NOMO-1 (cell line): ENCODE measurements at regions not wholly inside any gene's neighbourhood (a gene's known extent, or its start where the extent isn't known, plus 50 kb on each side); places are given as distances from the start of the nearest gene placed in this dataset.

ENCODE experiments used
- DNase-seq, 2 experiments: peaks; one replicate each; lab custom pipeline; 2025; ENCODE audit not compliant: unreplicated experiment in 2 of 2; lab: John Stamatoyannopoulos, UW

DNA sequence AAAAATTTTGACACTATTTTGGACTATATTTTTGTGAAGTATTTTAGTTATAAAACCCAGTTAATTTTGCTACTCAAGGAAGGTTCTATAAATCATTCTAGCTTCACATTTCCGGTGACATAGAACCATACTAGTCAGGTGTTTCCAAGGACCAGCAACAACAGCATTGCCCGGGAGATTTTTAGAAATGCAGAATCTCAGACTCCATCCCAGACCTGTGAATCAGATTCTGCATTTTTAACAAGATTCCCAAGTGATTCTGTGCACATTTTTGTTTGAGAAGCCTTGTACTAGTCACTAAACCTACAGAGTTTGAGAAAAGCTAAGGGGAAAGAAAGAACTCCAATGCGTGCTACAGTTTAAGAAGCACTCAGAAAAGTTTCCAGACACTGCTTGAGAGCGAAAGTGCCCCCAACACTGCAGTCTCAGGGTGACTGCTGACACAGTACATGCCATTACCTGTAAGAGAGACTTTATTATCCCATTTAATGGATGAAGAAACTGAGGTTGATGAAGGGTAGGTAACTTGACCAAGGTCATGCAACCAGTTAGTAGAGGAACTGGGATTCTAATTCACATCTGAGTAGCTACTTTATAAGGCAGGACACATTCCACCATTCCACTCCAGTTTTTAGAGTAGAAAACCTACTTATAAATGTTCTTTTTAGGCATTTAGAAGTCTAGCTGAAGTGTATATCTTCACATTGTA lies 49.7 kb upstream of the USP3 start:
- no peak for DNase-seq
